Fibroblast of lung (primary cell): ENCODE measurements at regions not wholly inside any gene's neighbourhood (a gene's known extent, or its start where the extent isn't known, plus 50 kb on each side); places are given as distances from the start of the nearest gene placed in this dataset.

Source experiments
- DNase-seq, 2 donors: peaks; one replicate each; pipeline versions ENCODE4 v3.0.0 to v3.0.0-alpha.2; 2010; ENCODE audit warnings: low read depth in 2 of 2
- H2AFZ ChIP-seq: 2 replicates; pipeline ENCODE4 v1.5.1; 2012; ENCODE audit warnings: low read length, control low read depth, inconsistent platforms
- H3K27ac ChIP-seq: 2 replicates; pipeline ENCODE4 v1.5.1; 2011; ENCODE audit warnings: low read length, control low read depth; ENCODE audit not compliant: insufficient read depth
- H3K27me3 ChIP-seq: 2 replicates; pipeline ENCODE4 v1.5.1; 2011; ENCODE audit warnings: mild to moderate bottlenecking, low read length; ENCODE audit not compliant: control insufficient read depth, insufficient read depth
- H3K36me3 ChIP-seq: 2 replicates; pipeline ENCODE4 v1.5.1; 2011; ENCODE audit warnings: low read length; ENCODE audit not compliant: control insufficient read depth, insufficient read depth
- H3K4me1 ChIP-seq: 2 replicates; pipeline ENCODE4 v1.5.1; 2011; ENCODE audit warnings: low read length; ENCODE audit not compliant: control insufficient read depth, insufficient read depth; ENCODE audit errors: extremely low read depth
- H3K4me2 ChIP-seq: 2 replicates; pipeline ENCODE4 v1.5.1; 2011; ENCODE audit warnings: low read length, control low read depth; ENCODE audit not compliant: insufficient read depth; ENCODE audit errors: extremely low read depth
- H3K4me3 ChIP-seq, 4 experiments: fragments of 200-600 bp in 1 of 4; sonication (generic) in 1 of 4; replicated peaks in 1 of 4; 2 replicates each; pipeline ENCODE4 v1.5.1; 2011 to 2016; ENCODE audit warnings: low read length in 4 of 4, low read depth in 3 of 4, mild to moderate bottlenecking in 3 of 4, control low read depth in 2 of 4, inconsistent platforms in 1 of 4, mixed read lengths in 1 of 4; ENCODE audit not compliant: insufficient read depth in 1 of 4; ENCODE audit errors: control extremely low read depth in 1 of 4
- H3K79me2 ChIP-seq: 2 replicates; pipeline ENCODE4 v1.5.1; 2012; ENCODE audit warnings: mild to moderate bottlenecking, low read length, inconsistent platforms; ENCODE audit not compliant: control insufficient read depth, insufficient read depth
- H3K9ac ChIP-seq: 2 replicates; pipeline ENCODE4 v1.5.1; 2011; ENCODE audit warnings: mild to moderate bottlenecking, low read length, control low read depth; ENCODE audit not compliant: insufficient read depth
- H3K9me3 ChIP-seq: 2 replicates; pipeline ENCODE4 v1.5.1; 2012; ENCODE audit warnings: low read depth, low read length; ENCODE audit not compliant: control insufficient read depth, insufficient read depth
- H4K20me1 ChIP-seq: 2 replicates; pipeline ENCODE4 v1.5.1; 2011; ENCODE audit warnings: low read length; ENCODE audit not compliant: control insufficient read depth, insufficient read depth; ENCODE audit errors: extremely low read depth
- CTCF ChIP-seq, 2 donors: IDR thresholded peaks in 1 of 2; conservative IDR thresholded peaks in 1 of 2; 1 replicate in 1 of 2; 2 replicates in 1 of 2; pipeline ENCODE4 v1.5.1; 2011 to 2012; ENCODE audit warnings: low read length in 2 of 2, control low read depth in 1 of 2, inconsistent platforms in 1 of 2, low read depth in 1 of 2, mild to moderate bottlenecking in 1 of 2
- EZH2 ChIP-seq: IDR thresholded peaks from 2 replicates; pipeline ENCODE4 v1.5.1; 2012; ENCODE audit warnings: low read length, control low read depth, mild to moderate bottlenecking; ENCODE audit errors: missing control alignments

GRCh38 chr12:13496111-13496510 lies 299.6 kb downstream of the EMP1 start:
- H3K4me3 ChIP-seq, result no peak overlapping the region
- no peak for DNase-seq
- no peaks in the 10 kb centered on the region for H3K27me3 ChIP-seq
- H3K36me3 ChIP-seq, result no peaks in the 10 kb centered on the region
- no peaks in the 10 kb centered on the region for H4K20me1 ChIP-seq
- no peak overlapping the region for H3K4me2 ChIP-seq
- no peak overlapping the region for H2AFZ ChIP-seq
- H3K9ac ChIP-seq, result no peak overlapping the region
- no peaks in the 10 kb centered on the region for H3K9me3 ChIP-seq
- TF ChIP-seq EZH2 (no peak), CTCF (conservative IDR thresholded peaks at IDR 0.05 in 1 of 2, IDR thresholded peaks at IDR 0.05 in 1 of 2; ENCODE audit: low read depth in 1 of 2, low read length in 2 of 2) (no peak)
- no peak overlapping the region for H3K27ac ChIP-seq
- H3K4me1 ChIP-seq, result no peaks in the 10 kb centered on the region
- H3K79me2 ChIP-seq, result no peaks in the 10 kb centered on the region

DNA sequence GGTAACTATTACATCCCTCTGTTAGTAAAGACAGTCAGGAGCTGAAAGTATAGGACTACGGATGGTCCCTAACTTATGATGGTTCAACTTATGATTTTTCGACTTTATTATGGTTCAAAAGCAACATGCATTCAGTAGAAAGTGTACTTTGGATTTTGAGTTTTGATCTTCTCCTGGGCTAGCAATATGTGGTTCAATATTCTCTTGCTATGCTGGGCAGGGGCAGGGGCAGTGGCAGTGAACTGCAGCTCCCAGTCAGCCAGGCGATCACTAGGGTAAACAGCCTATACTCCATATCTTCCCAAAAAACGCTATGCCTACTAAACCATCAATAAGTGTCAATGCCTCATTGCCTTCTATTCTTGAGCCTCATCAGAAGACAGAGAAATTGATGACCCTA lies 292.7 kb downstream of the EMP1 start:
- Histone ChIP-seq H3K4me1 (no peaks in the 10 kb centered on the region), H3K36me3 (no peaks in the 10 kb centered on the region), H3K9me3 (no peaks in the 10 kb centered on the region), H4K20me1 (no peaks in the 10 kb centered on the region), H3K27ac (no peak overlapping the region), H3K9ac (no peak overlapping the region), H3K27me3 (no peaks in the 10 kb centered on the region), H3K4me2 (no peak overlapping the region), H3K79me2 (no peaks in the 10 kb centered on the region), H3K4me3 (no peak overlapping the region), H2AFZ (no peak overlapping the region)
- DNase-seq, result no peak
- TF ChIP-seq CTCF (conservative IDR thresholded peaks at IDR 0.05 in 1 of 2, IDR thresholded peaks at IDR 0.05 in 1 of 2; ENCODE audit: low read depth in 1 of 2, low read length in 2 of 2) (no peak), EZH2 (no peak)

GRCh38 chr12:13487326-13487725 lies 290.8 kb downstream of the EMP1 start:
- no peaks in the 10 kb centered on the region for H3K27me3 ChIP-seq
- H3K4me1 ChIP-seq, result no peaks in the 10 kb centered on the region
- no peak overlapping the region for H3K9ac ChIP-seq
- no peak overlapping the region for H3K4me2 ChIP-seq
- H3K36me3 ChIP-seq, result no peaks in the 10 kb centered on the region
- H2AFZ ChIP-seq, result no peak overlapping the region
- no peak overlapping the region for H3K27ac ChIP-seq
- TF ChIP-seq CTCF (conservative IDR thresholded peaks at IDR 0.05 in 1 of 2, IDR thresholded peaks at IDR 0.05 in 1 of 2; ENCODE audit: low read depth in 1 of 2, low read length in 2 of 2), result no peak
- TF ChIP-seq EZH2, result no peak
- H3K79me2 ChIP-seq, result no peaks in the 10 kb centered on the region
- no peak for DNase-seq
- no peak overlapping the region for H3K4me3 ChIP-seq
- no peaks in the 10 kb centered on the region for H3K9me3 ChIP-seq
- no peaks in the 10 kb centered on the region for H4K20me1 ChIP-seq
